H1 (cell line): ENCODE measurements at regions not wholly inside any gene's neighbourhood (a gene's known extent, or its start where the extent isn't known, plus 50 kb on each side); places are given as distances from the start of the nearest gene placed in this dataset.

Source experiments
- CBX8 ChIP-seq: fragments of 300-800, 300-1000 bp; sonication (generic); IDR thresholded peaks from 2 replicates; pipeline ENCODE4 v1.7.1; 2016; ENCODE audit warnings: low read depth, low read length, borderline replicate concordance
- CHD7 ChIP-seq: fragments of 300-600 bp; sonication (generic); IDR thresholded peaks from 2 replicates; pipeline ENCODE4 v1.7.1; 2012; ENCODE audit warnings: low read length, moderate library complexity, mild to moderate bottlenecking, inconsistent platforms; ENCODE audit not compliant: insufficient replicate concordance
- CTBP2 ChIP-seq: IDR thresholded peaks from 2 replicates; pipeline ENCODE4 v1.7.0; 2011; ENCODE audit warnings: borderline replicate concordance, mild to moderate bottlenecking, moderate library complexity, mixed read lengths, low read length; ENCODE audit not compliant: insufficient read depth, insufficient read length
- POU5F1 ChIP-seq: IDR thresholded peaks from 2 replicates; pipeline ENCODE4 v1.6.1; 2011; ENCODE audit warnings: low read depth, mild to moderate bottlenecking, low read length, moderate library complexity
- RAD21 ChIP-seq, 2 experiments: IDR thresholded peaks in 1 of 2; conservative IDR thresholded peaks in 1 of 2; 2 replicates each; pipeline ENCODE4 v1.6.1; 2011; ENCODE audit warnings: low read depth in 2 of 2, low read length in 2 of 2, improper control_type of control experiment in 1 of 2, inconsistent platforms in 1 of 2, mild to moderate bottlenecking in 1 of 2, moderate library complexity in 1 of 2
- YY1 ChIP-seq: IDR thresholded peaks from 2 replicates; pipeline ENCODE4 v1.6.1; 2011; ENCODE audit warnings: low read depth, mild to moderate bottlenecking, low read length

GRCh38 chr12:23096321-23096720 lies 471.4 kb downstream of the ETNK1 start (continued):
- TF ChIP-seq CTBP2 (no peak), YY1 (no peak), CHD7 (no peak), RAD21 (IDR thresholded peaks at IDR 0.05 in 1 of 2, conservative IDR thresholded peaks at IDR 0.05 in 1 of 2; ENCODE audit: low read depth in 2 of 2, low read length in 2 of 2) (no peak), CBX8 (no peak), POU5F1 (no peak)
- TF ChIP-seq, all 59 proteins: peak for 0
